Mesendoderm (in vitro differentiated cells): ENCODE measurements at regions not wholly inside any gene's neighbourhood (a gene's known extent, or its start where the extent isn't known, plus 50 kb on each side); places are given as distances from the start of the nearest gene placed in this dataset.

Source experiments
- DNase-seq: peaks from one replicate; pipeline ENCODE4 v3.0.0; 2013
- H2AK5ac ChIP-seq: 2 replicates; pipeline ENCODE4 v1.6.1; 2013; ENCODE audit warnings: low read length, inconsistent platforms
- H2BK120ac ChIP-seq: 2 replicates; pipeline ENCODE4 v1.6.1; 2013; ENCODE audit warnings: low read depth, mild to moderate bottlenecking, low read length, moderate library complexity, mixed read lengths
- H2BK15ac ChIP-seq: replicated peaks from 2 replicates; pipeline ENCODE4 v1.6.1; 2013; ENCODE audit warnings: low read depth, mild to moderate bottlenecking, moderate library complexity
- H2BK5ac ChIP-seq: 2 replicates; pipeline ENCODE4 v1.6.1; 2013; ENCODE audit warnings: low read length, inconsistent platforms
- H3K18ac ChIP-seq: 2 replicates; pipeline ENCODE4 v1.6.1; 2013; ENCODE audit warnings: mild to moderate bottlenecking, low read length, mixed read lengths
- H3K23ac ChIP-seq: one replicate; pipeline ENCODE4 v1.6.1; 2013; ENCODE audit warnings: low read length
- H3K27ac ChIP-seq: 2 replicates; pipeline ENCODE4 v1.5.1; 2013; ENCODE audit warnings: low read depth, mild to moderate bottlenecking, inconsistent platforms, low read length, moderate library complexity
- H3K27me3 ChIP-seq: 2 replicates; pipeline ENCODE4 v1.6.1; 2013; ENCODE audit warnings: low read length, control low read depth, mild to moderate bottlenecking, inconsistent platforms; ENCODE audit not compliant: insufficient read depth, poor library complexity
- H3K36me3 ChIP-seq: 2 replicates; pipeline ENCODE4 v1.6.1; 2013; ENCODE audit warnings: low read length, inconsistent platforms; ENCODE audit not compliant: control insufficient read depth, insufficient read depth
- H3K4ac ChIP-seq: one replicate; pipeline ENCODE4 v1.6.1; 2013; ENCODE audit warnings: low read depth, mild to moderate bottlenecking, low read length, moderate library complexity
- H3K4me1 ChIP-seq: 2 replicates; pipeline ENCODE4 v1.6.1; 2013; ENCODE audit warnings: low read depth, low read length, inconsistent platforms; ENCODE audit not compliant: control insufficient read depth
- H3K4me2 ChIP-seq: 2 replicates; pipeline ENCODE4 v1.6.1; 2013; ENCODE audit warnings: low read length
- H3K4me3 ChIP-seq: 2 replicates; pipeline ENCODE4 v1.5.1; 2013; ENCODE audit warnings: mild to moderate bottlenecking, low read length
- H3K56ac ChIP-seq: one replicate; pipeline ENCODE4 v1.6.1; 2013; ENCODE audit warnings: low read length
- H3K79me1 ChIP-seq: 2 replicates; pipeline ENCODE4 v1.6.1; 2013; ENCODE audit warnings: low read length, inconsistent platforms
- H3K79me2 ChIP-seq: 2 replicates; pipeline ENCODE4 v1.6.1; 2013; ENCODE audit warnings: mild to moderate bottlenecking, low read length; ENCODE audit not compliant: control insufficient read depth, insufficient read depth
- H3K9ac ChIP-seq: 2 replicates; pipeline ENCODE4 v1.6.1; 2013; ENCODE audit warnings: low read length, inconsistent platforms
- H4K5ac ChIP-seq: one replicate; pipeline ENCODE4 v1.6.1; 2013; ENCODE audit warnings: low read length
- H4K8ac ChIP-seq: one replicate; pipeline ENCODE4 v1.6.1; 2013; ENCODE audit warnings: low read depth, mild to moderate bottlenecking, control low read depth, low read length, moderate library complexity
- WGBS: extraction: QIAGEN DNeasy Blood & Tissue Kit; methylation state at CpG from one replicate; pipeline ENCODE4 v1.1.7; 2013; ENCODE audit warnings: low lambda C conversion rate, missing lambda C conversion rate; ENCODE audit not compliant: insufficient coverage; ENCODE audit errors: extremely low coverage; 5-methylcytosine and 5-hydroxymethylcytosine counted together

DNA sequence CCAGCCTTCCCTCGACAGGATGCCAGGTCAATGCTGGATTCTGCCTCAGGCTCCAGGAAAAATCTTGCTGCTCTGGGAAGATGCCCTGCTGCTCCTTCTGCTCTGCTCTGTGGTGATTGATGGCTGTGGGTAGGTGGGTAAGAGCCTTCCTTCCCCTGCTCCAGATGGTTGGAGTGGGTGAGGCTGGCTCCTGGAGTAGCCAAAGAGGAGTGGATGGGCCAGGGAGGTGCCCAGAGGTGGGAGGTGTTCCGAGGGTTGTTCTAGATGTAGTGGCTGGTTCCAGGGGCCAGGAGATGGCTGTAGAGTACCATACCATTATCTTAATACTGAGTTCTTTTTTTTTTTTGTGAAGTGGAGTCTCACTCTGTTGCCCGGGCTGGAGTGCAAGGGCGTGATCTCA is 99.6 kb upstream of the THY1 start:
- H3K79me2 ChIP-seq: no peaks in the 10 kb centered on the region
- no peaks in the 10 kb centered on the region for H3K4me1 ChIP-seq
- H2BK5ac ChIP-seq: no peak overlapping the region
- no peak overlapping the region for H3K27ac ChIP-seq
- no peak overlapping the region for H3K4ac ChIP-seq
- no peaks in the 10 kb centered on the region for H3K36me3 ChIP-seq
- no peak overlapping the region for H3K9ac ChIP-seq
- no peak overlapping the region for H3K4me3 ChIP-seq
- H2AK5ac ChIP-seq: no peak overlapping the region
- no peak overlapping the region for H4K5ac ChIP-seq
- H2BK15ac ChIP-seq: no peak overlapping the region
- H3K79me1 ChIP-seq: no peaks in the 10 kb centered on the region
- no peak overlapping the region for H4K8ac ChIP-seq
- no peaks in the 10 kb centered on the region for H3K27me3 ChIP-seq
- WGBS: no CpG with 5 or more reads among the region's 4 CpGs
- DNase-seq: no peak
- no peak overlapping the region for H3K4me2 ChIP-seq
- no peak overlapping the region for H2BK120ac ChIP-seq
- no peak overlapping the region for H3K23ac ChIP-seq
- no peak overlapping the region for H3K56ac ChIP-seq
- H3K18ac ChIP-seq: no peak overlapping the region

GRCh38 chr11:119521551-119521950 is 98.6 kb upstream of the THY1 start:
- Histone ChIP-seq H3K79me1 (no peaks in the 10 kb centered on the region), H3K4me2 (no peak overlapping the region), H3K27me3 (no peaks in the 10 kb centered on the region), H3K4ac (no peak overlapping the region), H3K4me1 (no peaks in the 10 kb centered on the region), H3K9ac (no peak overlapping the region), H2BK5ac (no peak overlapping the region), H3K79me2 (no peaks in the 10 kb centered on the region), H3K4me3 (no peak overlapping the region), H2BK120ac (no peak overlapping the region), H4K5ac (no peak overlapping the region), H4K8ac (no peak overlapping the region), H3K36me3 (no peaks in the 10 kb centered on the region), H3K18ac (no peak overlapping the region), H2AK5ac (no peak overlapping the region), H3K56ac (no peak overlapping the region), H2BK15ac (no peak overlapping the region), H3K27ac (no peak overlapping the region), H3K23ac (no peak overlapping the region)
- no CpG with 5 or more reads among the region's 11 CpGs for WGBS
- no peak for DNase-seq

DNA sequence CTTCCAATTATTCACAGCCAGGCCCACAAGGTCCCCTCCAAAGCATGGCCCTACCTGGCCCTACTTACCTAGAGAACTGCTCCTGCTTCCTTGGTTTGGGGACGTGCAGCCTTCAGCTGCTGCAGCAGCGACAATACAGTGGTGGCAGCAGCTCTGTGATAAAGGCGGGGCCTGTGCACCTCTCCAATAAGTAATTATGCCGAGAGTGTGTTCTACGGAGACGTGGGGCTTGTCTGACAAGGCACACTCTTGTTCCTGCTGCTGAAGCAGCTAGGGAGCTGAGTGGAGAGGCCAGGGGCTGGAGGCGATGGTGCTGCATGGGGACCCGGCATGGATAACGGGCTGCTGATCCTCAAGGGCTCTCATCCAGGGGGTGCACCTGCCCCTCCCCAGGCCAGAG is 98.0 kb upstream of the THY1 start:
- Histone ChIP-seq H3K36me3 (no peaks in the 10 kb centered on the region), H3K9ac (no peak overlapping the region), H4K8ac (no peak overlapping the region), H2BK120ac (no peak overlapping the region), H3K4me2 (no peak overlapping the region), H3K56ac (no peak overlapping the region), H3K79me2 (no peaks in the 10 kb centered on the region), H2BK15ac (no peak overlapping the region), H4K5ac (no peak overlapping the region), H2BK5ac (no peak overlapping the region), H3K79me1 (no peaks in the 10 kb centered on the region), H3K18ac (no peak overlapping the region), H3K4me1 (no peaks in the 10 kb centered on the region), H3K23ac (no peak overlapping the region), H3K4me3 (no peak overlapping the region), H3K27me3 (no peaks in the 10 kb centered on the region), H3K27ac (no peak overlapping the region), H3K4ac (no peak overlapping the region), H2AK5ac (no peak overlapping the region)
- no peak for DNase-seq
- WGBS: no CpG with 5 or more reads among the region's 9 CpGs

- Histone ChIP-seq H3K4me3 (no peak overlapping the region), H2BK5ac (no peak overlapping the region), H3K27ac (no peak overlapping the region), H3K4me1 (no peaks in the 10 kb centered on the region), H3K18ac (no peak overlapping the region), H4K8ac (no peak overlapping the region), H3K79me1 (no peaks in the 10 kb centered on the region), H3K4me2 (no peak overlapping the region), H3K9ac (no peak overlapping the region), H3K27me3 (no peaks in the 10 kb centered on the region), H3K23ac (no peak overlapping the region), H2AK5ac (no peak overlapping the region), H4K5ac (no peak overlapping the region), H3K79me2 (no peaks in the 10 kb centered on the region), H2BK15ac (no peak overlapping the region), H3K36me3 (no peaks in the 10 kb centered on the region), H2BK120ac (no peak overlapping the region), H3K4ac (no peak overlapping the region), H3K56ac (no peak overlapping the region)
- DNase-seq: peak; percentile 42
- no CpG with 5 or more reads among the region's 1 CpG for WGBS
Observed at GRCh38 chr11:119520400-119520799, 97.4 kb upstream of the THY1 start.

DNA sequence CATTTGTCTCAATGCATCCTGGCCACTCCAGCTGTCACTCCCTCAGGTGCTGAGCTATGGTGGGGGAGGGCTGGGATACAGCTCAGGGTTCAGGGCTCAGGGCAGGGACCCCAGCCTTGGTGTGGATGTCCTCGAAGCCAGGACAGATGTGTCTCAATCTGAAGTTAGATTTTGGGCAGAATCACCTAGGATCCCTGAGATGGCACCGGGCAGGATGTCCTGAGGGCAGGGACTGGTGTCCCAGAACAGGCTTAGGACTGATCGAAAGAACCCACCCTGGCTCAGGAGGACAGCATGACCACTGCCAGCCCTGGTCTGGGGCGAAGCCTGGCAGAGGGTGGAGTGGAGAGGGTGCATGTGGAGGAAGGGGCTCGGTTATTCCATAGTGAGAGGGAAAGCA is 96.8 kb upstream of the THY1 start:
- Histone ChIP-seq H3K4me1 (no peaks in the 10 kb centered on the region), H3K79me2 (no peaks in the 10 kb centered on the region), H4K5ac (no peak overlapping the region), H3K4ac (no peak overlapping the region), H2BK5ac (no peak overlapping the region), H2BK15ac (no peak overlapping the region), H3K56ac (no peak overlapping the region), H3K4me2 (no peak overlapping the region), H2BK120ac (no peak overlapping the region), H3K4me3 (no peak overlapping the region), H3K18ac (no peak overlapping the region), H3K23ac (no peak overlapping the region), H3K79me1 (no peaks in the 10 kb centered on the region), H3K27ac (no peak overlapping the region), H3K27me3 (no peaks in the 10 kb centered on the region), H2AK5ac (no peak overlapping the region), H4K8ac (no peak overlapping the region), H3K9ac (no peak overlapping the region), H3K36me3 (no peaks in the 10 kb centered on the region)
- no CpG with 5 or more reads among the region's 5 CpGs for WGBS
- no peak for DNase-seq
